ENCODE measurements at regions not wholly inside any gene's neighbourhood (a gene's known extent, or its start where the extent isn't known, plus 50 kb on each side); places are given as distances from the start of the nearest gene placed in this dataset.

GRCh38 chr5:52656569-52657246, 131.0 kb upstream of the ITGA1 start:
- FAIRE-seq (no peak), ATAC-seq (no peak), DNase-seq (ENCODE audit: low read depth, low spot score) (no peak)
- in situ Hi-C loops (cut with MboI) = loop anchor here (25.0 kb wide), 1 partner anchor 1269 kb away; the partner anchor contains the start of gene ISL1
- Histone ChIP-seq H3K4me2 (ENCODE audit: control insufficient read depth, insufficient read depth) (no peak overlapping the region), H3K4me1 (ENCODE audit: control insufficient read depth, insufficient read depth, low read length) (no peaks in the 10 kb centered on the region), H3K36me3 (ENCODE audit: control insufficient read depth in 2 of 2, insufficient read depth in 2 of 2, low read length in 1 of 2) (no peaks in the 10 kb centered on the region), H3K79me2 (ENCODE audit: control insufficient read depth, insufficient read depth, low read length) (no peaks in the 10 kb centered on the region), H3K9ac (ENCODE audit: control insufficient read depth, insufficient read depth, low read length) (no peak overlapping the region), H3K27ac (ENCODE audit: control insufficient read depth, insufficient read depth) (no peak overlapping the region), H3K9me3 (replicated peaks; ENCODE audit: control insufficient read depth, insufficient read depth, low read length) (no peaks in the 10 kb centered on the region), H2AFZ (ENCODE audit: control insufficient read depth, low read depth, low read length) (no peak overlapping the region), H3K27me3 (replicated peaks in 1 of 2; ENCODE audit: control insufficient read depth in 2 of 2, insufficient read depth in 2 of 2, low read length in 1 of 2) (no peaks in the 10 kb centered on the region; a peak in 1 of 4 replicates), H3K4me3 (no peak overlapping the region), H4K20me1 (ENCODE audit: control insufficient read depth, insufficient read depth) (no peaks in the 10 kb centered on the region)
- ChIA-PET POLR2A (no interaction called here), SMC1A (ENCODE audit: uncharacterized antibody, unreplicated experiment) (interaction anchor here (1.4 to 1.9 kb wide), 2 partner anchors 1691 to 1698 kb away, joined by 4 to 6 read pairs; no protein-coding TSS in a partner anchor), RAD21 (ENCODE audit: unreplicated experiment) (no interaction called here), CTCF (interaction anchor here (0.7 to 6.2 kb wide), 2 partner anchors 1546 to 1698 kb away, joined by 3 to 38 read pairs; no protein-coding TSS in a partner anchor)
- BruUV-seq (replicated peaks) = no TSS peak
- 20% methylated on average over 4 of the region's 4 CpGs for WGBS (ENCODE audit: insufficient coverage, insufficient replicate concordance, low lambda C conversion rate, missing lambda C conversion rate)
- intact Hi-C loops (cut with micrococcal nuclease; ENCODE audit: unreplicated experiment) = loop anchor here (1.0 to 5.0 kb wide), 2 partner anchors 1274 to 1693 kb away; partner anchors contain the start of gene ISL1
- TF ChIP-seq SRF (IDR thresholded peaks at IDR 0.05; ENCODE audit: low read depth in 2 of 2, low read length in 2 of 2) = no peak
- no peak for TF ChIP-seq RELA (IDR thresholded peaks at IDR 0.05; ENCODE audit: borderline replicate concordance, partially characterized antibody)
- no peak for TF ChIP-seq MTA2 (IDR thresholded peaks at IDR 0.05; ENCODE audit: low read depth)
- no peak for TF ChIP-seq STAT1 (conservative IDR thresholded peaks at IDR 0.05)
- TF ChIP-seq, protein P1, sequence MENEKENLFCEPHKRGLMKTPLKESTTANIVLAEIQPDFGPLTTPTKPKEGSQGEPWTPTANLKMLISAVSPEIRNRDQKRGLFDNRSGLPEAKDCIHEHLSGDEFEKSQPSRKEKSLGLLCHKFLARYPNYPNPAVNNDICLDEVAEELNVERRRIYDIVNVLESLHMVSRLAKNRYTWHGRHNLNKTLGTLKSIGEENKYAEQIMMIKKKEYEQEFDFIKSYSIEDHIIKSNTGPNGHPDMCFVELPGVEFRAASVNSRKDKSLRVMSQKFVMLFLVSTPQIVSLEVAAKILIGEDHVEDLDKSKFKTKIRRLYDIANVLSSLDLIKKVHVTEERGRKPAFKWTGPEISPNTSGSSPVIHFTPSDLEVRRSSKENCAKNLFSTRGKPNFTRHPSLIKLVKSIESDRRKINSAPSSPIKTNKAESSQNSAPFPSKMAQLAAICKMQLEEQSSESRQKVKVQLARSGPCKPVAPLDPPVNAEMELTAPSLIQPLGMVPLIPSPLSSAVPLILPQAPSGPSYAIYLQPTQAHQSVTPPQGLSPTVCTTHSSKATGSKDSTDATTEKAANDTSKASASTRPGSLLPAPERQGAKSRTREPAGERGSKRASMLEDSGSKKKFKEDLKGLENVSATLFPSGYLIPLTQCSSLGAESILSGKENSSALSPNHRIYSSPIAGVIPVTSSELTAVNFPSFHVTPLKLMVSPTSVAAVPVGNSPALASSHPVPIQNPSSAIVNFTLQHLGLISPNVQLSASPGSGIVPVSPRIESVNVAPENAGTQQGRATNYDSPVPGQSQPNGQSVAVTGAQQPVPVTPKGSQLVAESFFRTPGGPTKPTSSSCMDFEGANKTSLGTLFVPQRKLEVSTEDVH (IDR thresholded peaks at IDR 0.05; ENCODE audit: low read depth, partially characterized antibody) = no peak
- TF ChIP-seq ZBTB11 (CRISPR knock-in tag; IDR thresholded peaks at IDR 0.05) = no peak
